HEK293 (cell line): ENCODE measurements at regions not wholly inside any gene's neighbourhood (a gene's known extent, or its start where the extent isn't known, plus 50 kb on each side); places are given as distances from the start of the nearest gene placed in this dataset.

ENCODE experiments used
- CTCF ChIA-PET: fragments of 350-600 bp; formaldehyde crosslinking; extraction: SDS; loops from one replicate; lab custom pipeline; 2021; ENCODE audit warnings: antibody characterized with exemption; lab: Yijun Ruan, JAX
- POLR2A ChIA-PET: fragments of 300-600 bp; formaldehyde crosslinking; extraction: SDS; loops from one replicate; lab custom pipeline; 2020; ENCODE audit warnings: antibody characterized with exemption, inconsistent platforms; lab: Yijun Ruan, JAX
- H3K27ac ChIP-seq: fragments of 200-500 bp; sonication (Bioruptor generic); 2 replicates; pipeline ENCODE4 v1.5.1; 2014; ENCODE audit warnings: low read depth, low read length, control low read depth, inconsistent platforms; ENCODE audit errors: extremely low read depth
- H3K36me3 ChIP-seq, 2 experiments: fragments of 200-500 bp in 1 of 2; sonication (Bioruptor generic) in 1 of 2; 1 replicate in 1 of 2; 2 replicates in 1 of 2; pipeline ENCODE4 v1.5.1; 2014 to 2017; ENCODE audit warnings: inconsistent platforms in 2 of 2, low read length in 2 of 2; ENCODE audit not compliant: control insufficient read depth in 2 of 2, insufficient read depth in 1 of 2
- H3K4me1 ChIP-seq: fragments of 200-500 bp; sonication (Bioruptor generic); 2 replicates; pipeline ENCODE4 v1.5.1; 2014; ENCODE audit warnings: mild to moderate bottlenecking, low read length, inconsistent platforms; ENCODE audit not compliant: control insufficient read depth, insufficient read depth
- H3K4me3 ChIP-seq: 2 replicates; pipeline ENCODE4 v1.5.1; 2011; ENCODE audit warnings: low read depth, mild to moderate bottlenecking, control low read depth, low read length, moderate library complexity
- H3K9me3 ChIP-seq: fragments of 200-500 bp; sonication (Bioruptor generic); 2 replicates; pipeline ENCODE4 v1.5.1; 2014; ENCODE audit warnings: low read depth, low read length, inconsistent platforms; ENCODE audit not compliant: control insufficient read depth, insufficient read depth
- IKZF3 ChIP-seq: fragments of 450-650 bp; IDR thresholded peaks from 2 replicates; pipeline ENCODE4 v1.5.0; 2018; ENCODE audit warnings: missing biosample characterization, mild to moderate bottlenecking, missing genetic modification characterization, moderate library complexity
- MEIS1 ChIP-seq: sonication (generic); formaldehyde crosslinking; IDR thresholded peaks from 2 replicates; pipeline ENCODE4 v1.8.1; 2022; ENCODE audit warnings: missing genetic modification reagents, mild to moderate bottlenecking, borderline replicate concordance
- SP2 ChIP-seq: fragments of 450-650 bp; formaldehyde crosslinking; IDR thresholded peaks from 2 replicates; pipeline ENCODE4 v1.5.1; 2016; ENCODE audit warnings: missing biosample characterization, missing genetic modification characterization
- ZNF140 ChIP-seq: fragments of 450-650 bp; formaldehyde crosslinking; IDR thresholded peaks from 2 replicates; pipeline ENCODE4 v1.5.1; 2016; ENCODE audit warnings: missing biosample characterization, missing genetic modification characterization
- ZNF146 ChIP-seq: fragments of 450-650 bp; formaldehyde crosslinking; IDR thresholded peaks from 2 replicates; pipeline ENCODE4 v1.5.1; 2016; ENCODE audit warnings: missing biosample characterization, missing genetic modification characterization
- ZNF202 ChIP-seq: fragments of 450-650 bp; formaldehyde crosslinking; IDR thresholded peaks from 2 replicates; pipeline ENCODE4 v1.5.1; 2016; ENCODE audit warnings: missing biosample characterization, missing genetic modification characterization, borderline replicate concordance
- ZNF311 ChIP-seq: fragments of 450-650 bp; formaldehyde crosslinking; IDR thresholded peaks from 2 replicates; pipeline ENCODE4 v1.5.1; 2017; ENCODE audit warnings: missing biosample characterization, missing genetic modification characterization, borderline replicate concordance
- ZNF600 ChIP-seq: fragments of 450-650 bp; formaldehyde crosslinking; IDR thresholded peaks from 2 replicates; pipeline ENCODE4 v1.5.1; 2016; ENCODE audit warnings: missing biosample characterization, missing genetic modification characterization
- ZNF624 ChIP-seq: fragments of 450-650 bp; formaldehyde crosslinking; IDR thresholded peaks from 2 replicates; pipeline ENCODE4 v1.5.1; 2017; ENCODE audit warnings: missing biosample characterization, missing genetic modification characterization
- TF ChIP-seq, protein P1 (sequence below): fragments of 450-650 bp; formaldehyde crosslinking; IDR thresholded peaks from 2 replicates; pipeline ENCODE4 v1.5.1; 2016; ENCODE audit warnings: missing biosample characterization, missing genetic modification characterization, borderline replicate concordance
- TF ChIP-seq, protein P2 (sequence below): fragments of 450-650 bp; formaldehyde crosslinking; IDR thresholded peaks from 2 replicates; pipeline ENCODE4 v1.5.1; 2016; ENCODE audit warnings: missing biosample characterization, missing genetic modification characterization
- TF ChIP-seq, protein P3 (sequence below): fragments of 450-650 bp; formaldehyde crosslinking; IDR thresholded peaks from 2 replicates; pipeline ENCODE4 v1.5.1; 2016; ENCODE audit warnings: missing biosample characterization, missing genetic modification characterization
- TF ChIP-seq, protein P4 (sequence below): fragments of 450-650 bp; formaldehyde crosslinking; IDR thresholded peaks from 2 replicates; pipeline ENCODE4 v1.5.1; 2016; ENCODE audit warnings: missing biosample characterization, missing genetic modification characterization
- TF ChIP-seq, protein P5 (sequence below): fragments of 450-650 bp; formaldehyde crosslinking; conservative IDR thresholded peaks from 2 replicates; pipeline ENCODE4 v1.5.1; 2016; ENCODE audit warnings: low read depth, missing biosample characterization, missing genetic modification characterization
- TF ChIP-seq, protein P6 (sequence below): fragments of 450-650 bp; IDR thresholded peaks from 2 replicates; pipeline ENCODE4 v1.5.1; 2018; ENCODE audit warnings: missing biosample characterization, mild to moderate bottlenecking, missing genetic modification characterization
- TF ChIP-seq, protein P7 (sequence below): fragments of 450-650 bp; formaldehyde crosslinking; IDR thresholded peaks from 2 replicates; pipeline ENCODE4 v1.5.1; 2016; ENCODE audit warnings: missing biosample characterization, missing genetic modification characterization

DNA sequence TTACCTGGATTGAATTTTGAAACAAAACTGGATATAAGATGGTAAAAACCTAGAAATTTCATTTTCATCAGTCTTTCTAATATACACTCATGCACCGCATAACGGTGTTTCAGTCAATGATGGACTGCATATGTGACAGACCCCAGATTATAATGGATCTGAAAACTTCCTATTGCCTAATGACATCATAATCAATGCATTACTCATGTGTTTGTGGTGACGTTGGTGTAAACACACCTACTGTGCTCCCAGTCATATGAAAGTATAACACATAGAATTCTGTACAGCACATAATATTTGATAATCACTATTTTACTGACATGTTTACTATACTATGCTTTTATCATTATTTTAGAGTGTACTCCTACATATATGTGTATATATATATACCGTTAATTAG is 119.9 kb upstream of the AGA start:
- ChIA-PET CTCF (no interaction called here), POLR2A (no interaction called here)
- no peaks in the 10 kb centered on the region for H3K36me3 ChIP-seq
- no peak overlapping the region for H3K4me3 ChIP-seq
- H3K27ac ChIP-seq: no peak overlapping the region
- TF ChIP-seq, protein P1, sequence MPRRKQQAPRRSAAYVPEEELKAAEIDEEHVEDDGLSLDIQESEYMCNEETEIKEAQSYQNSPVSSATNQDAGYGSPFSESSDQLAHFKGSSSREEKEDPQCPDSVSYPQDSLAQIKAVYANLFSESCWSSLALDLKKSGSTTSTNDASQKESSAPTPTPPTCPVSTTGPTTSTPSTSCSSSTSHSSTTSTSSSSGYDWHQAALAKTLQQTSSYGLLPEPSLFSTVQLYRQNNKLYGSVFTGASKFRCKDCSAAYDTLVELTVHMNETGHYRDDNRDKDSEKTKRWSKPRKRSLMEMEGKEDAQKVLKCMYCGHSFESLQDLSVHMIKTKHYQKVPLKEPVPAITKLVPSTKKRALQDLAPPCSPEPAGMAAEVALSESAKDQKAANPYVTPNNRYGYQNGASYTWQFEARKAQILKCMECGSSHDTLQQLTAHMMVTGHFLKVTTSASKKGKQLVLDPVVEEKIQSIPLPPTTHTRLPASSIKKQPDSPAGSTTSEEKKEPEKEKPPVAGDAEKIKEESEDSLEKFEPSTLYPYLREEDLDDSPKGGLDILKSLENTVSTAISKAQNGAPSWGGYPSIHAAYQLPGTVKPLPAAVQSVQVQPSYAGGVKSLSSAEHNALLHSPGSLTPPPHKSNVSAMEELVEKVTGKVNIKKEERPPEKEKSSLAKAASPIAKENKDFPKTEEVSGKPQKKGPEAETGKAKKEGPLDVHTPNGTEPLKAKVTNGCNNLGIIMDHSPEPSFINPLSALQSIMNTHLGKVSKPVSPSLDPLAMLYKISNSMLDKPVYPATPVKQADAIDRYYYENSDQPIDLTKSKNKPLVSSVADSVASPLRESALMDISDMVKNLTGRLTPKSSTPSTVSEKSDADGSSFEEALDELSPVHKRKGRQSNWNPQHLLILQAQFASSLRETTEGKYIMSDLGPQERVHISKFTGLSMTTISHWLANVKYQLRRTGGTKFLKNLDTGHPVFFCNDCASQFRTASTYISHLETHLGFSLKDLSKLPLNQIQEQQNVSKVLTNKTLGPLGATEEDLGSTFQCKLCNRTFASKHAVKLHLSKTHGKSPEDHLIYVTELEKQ (tag by site-specific recombination): no peak
- TF ChIP-seq, protein P2, sequence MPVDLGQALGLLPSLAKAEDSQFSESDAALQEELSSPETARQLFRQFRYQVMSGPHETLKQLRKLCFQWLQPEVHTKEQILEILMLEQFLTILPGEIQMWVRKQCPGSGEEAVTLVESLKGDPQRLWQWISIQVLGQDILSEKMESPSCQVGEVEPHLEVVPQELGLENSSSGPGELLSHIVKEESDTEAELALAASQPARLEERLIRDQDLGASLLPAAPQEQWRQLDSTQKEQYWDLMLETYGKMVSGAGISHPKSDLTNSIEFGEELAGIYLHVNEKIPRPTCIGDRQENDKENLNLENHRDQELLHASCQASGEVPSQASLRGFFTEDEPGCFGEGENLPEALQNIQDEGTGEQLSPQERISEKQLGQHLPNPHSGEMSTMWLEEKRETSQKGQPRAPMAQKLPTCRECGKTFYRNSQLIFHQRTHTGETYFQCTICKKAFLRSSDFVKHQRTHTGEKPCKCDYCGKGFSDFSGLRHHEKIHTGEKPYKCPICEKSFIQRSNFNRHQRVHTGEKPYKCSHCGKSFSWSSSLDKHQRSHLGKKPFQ: no peak
- TF ChIP-seq MEIS1 (CRISPR knock-in tag) (no peak), ZNF202 (tag by site-specific recombination) (no peak), IKZF3 (tag by site-specific recombination) (no peak), SP2 (tag by site-specific recombination) (no peak), ZNF140 (tag by site-specific recombination) (no peak), ZNF624 (no peak), ZNF146 (no peak), ZNF600 (tag by site-specific recombination) (no peak), ZNF311 (tag by site-specific recombination) (no peak)
- TF ChIP-seq, protein P3, sequence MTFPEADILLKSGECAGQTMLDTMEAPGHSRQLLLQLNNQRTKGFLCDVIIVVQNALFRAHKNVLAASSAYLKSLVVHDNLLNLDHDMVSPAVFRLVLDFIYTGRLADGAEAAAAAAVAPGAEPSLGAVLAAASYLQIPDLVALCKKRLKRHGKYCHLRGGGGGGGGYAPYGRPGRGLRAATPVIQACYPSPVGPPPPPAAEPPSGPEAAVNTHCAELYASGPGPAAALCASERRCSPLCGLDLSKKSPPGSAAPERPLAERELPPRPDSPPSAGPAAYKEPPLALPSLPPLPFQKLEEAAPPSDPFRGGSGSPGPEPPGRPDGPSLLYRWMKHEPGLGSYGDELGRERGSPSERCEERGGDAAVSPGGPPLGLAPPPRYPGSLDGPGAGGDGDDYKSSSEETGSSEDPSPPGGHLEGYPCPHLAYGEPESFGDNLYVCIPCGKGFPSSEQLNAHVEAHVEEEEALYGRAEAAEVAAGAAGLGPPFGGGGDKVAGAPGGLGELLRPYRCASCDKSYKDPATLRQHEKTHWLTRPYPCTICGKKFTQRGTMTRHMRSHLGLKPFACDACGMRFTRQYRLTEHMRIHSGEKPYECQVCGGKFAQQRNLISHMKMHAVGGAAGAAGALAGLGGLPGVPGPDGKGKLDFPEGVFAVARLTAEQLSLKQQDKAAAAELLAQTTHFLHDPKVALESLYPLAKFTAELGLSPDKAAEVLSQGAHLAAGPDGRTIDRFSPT (tag by site-specific recombination): no peak
- TF ChIP-seq, protein P4, sequence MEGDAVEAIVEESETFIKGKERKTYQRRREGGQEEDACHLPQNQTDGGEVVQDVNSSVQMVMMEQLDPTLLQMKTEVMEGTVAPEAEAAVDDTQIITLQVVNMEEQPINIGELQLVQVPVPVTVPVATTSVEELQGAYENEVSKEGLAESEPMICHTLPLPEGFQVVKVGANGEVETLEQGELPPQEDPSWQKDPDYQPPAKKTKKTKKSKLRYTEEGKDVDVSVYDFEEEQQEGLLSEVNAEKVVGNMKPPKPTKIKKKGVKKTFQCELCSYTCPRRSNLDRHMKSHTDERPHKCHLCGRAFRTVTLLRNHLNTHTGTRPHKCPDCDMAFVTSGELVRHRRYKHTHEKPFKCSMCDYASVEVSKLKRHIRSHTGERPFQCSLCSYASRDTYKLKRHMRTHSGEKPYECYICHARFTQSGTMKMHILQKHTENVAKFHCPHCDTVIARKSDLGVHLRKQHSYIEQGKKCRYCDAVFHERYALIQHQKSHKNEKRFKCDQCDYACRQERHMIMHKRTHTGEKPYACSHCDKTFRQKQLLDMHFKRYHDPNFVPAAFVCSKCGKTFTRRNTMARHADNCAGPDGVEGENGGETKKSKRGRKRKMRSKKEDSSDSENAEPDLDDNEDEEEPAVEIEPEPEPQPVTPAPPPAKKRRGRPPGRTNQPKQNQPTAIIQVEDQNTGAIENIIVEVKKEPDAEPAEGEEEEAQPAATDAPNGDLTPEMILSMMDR: no peak
- no peaks in the 10 kb centered on the region for H3K4me1 ChIP-seq
- H3K9me3 ChIP-seq: no peaks in the 10 kb centered on the region

DNA sequence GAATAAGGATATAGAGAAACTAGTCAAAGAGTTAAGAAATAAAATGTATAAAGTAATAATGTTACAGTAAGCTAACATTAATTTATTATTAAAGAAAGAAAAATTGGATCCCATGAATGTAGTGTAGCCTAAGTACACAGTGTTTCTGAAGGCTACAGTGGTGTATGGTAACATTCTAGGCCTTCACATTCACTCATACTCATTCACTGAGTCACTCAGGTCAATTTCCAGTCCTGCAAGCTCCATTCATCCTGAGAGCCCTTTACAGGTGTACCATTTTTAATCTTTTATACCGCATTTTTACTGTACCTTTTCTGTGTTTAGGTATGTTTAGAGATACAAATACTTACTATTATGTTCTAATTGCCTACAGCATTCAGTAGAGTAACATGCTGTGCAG is 120.6 kb upstream of the AGA start:
- no peaks in the 10 kb centered on the region for H3K4me1 ChIP-seq
- no peaks in the 10 kb centered on the region for H3K9me3 ChIP-seq
- H3K36me3 ChIP-seq: no peaks in the 10 kb centered on the region
- CTCF ChIA-PET: no interaction called here
- no peak overlapping the region for H3K4me3 ChIP-seq
- H3K27ac ChIP-seq: no peak overlapping the region
- POLR2A ChIA-PET: no interaction called here
- TF ChIP-seq, protein P5, sequence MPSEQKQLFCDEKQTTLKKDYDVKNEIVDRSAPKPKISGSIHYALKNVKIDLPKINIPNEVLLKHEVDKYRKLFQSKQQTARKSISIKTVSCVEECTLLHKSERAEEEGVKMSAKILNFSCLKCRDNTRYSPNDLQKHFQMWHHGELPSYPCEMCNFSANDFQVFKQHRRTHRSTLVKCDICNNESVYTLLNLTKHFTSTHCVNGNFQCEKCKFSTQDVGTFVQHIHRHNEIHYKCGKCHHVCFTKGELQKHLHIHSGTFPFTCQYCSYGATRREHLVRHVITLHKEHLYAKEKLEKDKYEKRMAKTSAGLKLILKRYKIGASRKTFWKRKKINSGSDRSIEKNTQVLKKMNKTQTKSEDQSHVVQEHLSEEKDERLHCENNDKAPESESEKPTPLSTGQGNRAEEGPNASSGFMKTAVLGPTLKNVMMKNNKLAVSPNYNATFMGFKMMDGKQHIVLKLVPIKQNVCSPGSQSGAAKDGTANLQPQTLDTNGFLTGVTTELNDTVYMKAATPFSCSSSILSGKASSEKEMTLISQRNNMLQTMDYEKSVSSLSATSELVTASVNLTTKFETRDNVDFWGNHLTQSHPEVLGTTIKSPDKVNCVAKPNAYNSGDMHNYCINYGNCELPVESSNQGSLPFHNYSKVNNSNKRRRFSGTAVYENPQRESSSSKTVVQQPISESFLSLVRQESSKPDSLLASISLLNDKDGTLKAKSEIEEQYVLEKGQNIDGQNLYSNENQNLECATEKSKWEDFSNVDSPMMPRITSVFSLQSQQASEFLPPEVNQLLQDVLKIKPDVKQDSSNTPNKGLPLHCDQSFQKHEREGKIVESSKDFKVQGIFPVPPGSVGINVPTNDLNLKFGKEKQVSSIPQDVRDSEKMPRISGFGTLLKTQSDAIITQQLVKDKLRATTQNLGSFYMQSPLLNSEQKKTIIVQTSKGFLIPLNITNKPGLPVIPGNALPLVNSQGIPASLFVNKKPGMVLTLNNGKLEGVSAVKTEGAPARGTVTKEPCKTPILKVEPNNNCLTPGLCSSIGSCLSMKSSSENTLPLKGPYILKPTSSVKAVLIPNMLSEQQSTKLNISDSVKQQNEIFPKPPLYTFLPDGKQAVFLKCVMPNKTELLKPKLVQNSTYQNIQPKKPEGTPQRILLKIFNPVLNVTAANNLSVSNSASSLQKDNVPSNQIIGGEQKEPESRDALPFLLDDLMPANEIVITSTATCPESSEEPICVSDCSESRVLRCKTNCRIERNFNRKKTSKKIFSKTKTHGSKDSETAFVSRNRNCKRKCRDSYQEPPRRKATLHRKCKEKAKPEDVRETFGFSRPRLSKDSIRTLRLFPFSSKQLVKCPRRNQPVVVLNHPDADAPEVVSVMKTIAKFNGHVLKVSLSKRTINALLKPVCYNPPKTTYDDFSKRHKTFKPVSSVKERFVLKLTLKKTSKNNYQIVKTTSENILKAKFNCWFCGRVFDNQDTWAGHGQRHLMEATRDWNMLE (tag by site-specific recombination): no peak
- TF ChIP-seq, protein P6, sequence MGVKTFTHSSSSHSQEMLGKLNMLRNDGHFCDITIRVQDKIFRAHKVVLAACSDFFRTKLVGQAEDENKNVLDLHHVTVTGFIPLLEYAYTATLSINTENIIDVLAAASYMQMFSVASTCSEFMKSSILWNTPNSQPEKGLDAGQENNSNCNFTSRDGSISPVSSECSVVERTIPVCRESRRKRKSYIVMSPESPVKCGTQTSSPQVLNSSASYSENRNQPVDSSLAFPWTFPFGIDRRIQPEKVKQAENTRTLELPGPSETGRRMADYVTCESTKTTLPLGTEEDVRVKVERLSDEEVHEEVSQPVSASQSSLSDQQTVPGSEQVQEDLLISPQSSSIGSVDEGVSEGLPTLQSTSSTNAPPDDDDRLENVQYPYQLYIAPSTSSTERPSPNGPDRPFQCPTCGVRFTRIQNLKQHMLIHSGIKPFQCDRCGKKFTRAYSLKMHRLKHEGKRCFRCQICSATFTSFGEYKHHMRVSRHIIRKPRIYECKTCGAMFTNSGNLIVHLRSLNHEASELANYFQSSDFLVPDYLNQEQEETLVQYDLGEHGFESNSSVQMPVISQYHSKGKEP (tag by site-specific recombination): no peak
- TF ChIP-seq, protein P7, sequence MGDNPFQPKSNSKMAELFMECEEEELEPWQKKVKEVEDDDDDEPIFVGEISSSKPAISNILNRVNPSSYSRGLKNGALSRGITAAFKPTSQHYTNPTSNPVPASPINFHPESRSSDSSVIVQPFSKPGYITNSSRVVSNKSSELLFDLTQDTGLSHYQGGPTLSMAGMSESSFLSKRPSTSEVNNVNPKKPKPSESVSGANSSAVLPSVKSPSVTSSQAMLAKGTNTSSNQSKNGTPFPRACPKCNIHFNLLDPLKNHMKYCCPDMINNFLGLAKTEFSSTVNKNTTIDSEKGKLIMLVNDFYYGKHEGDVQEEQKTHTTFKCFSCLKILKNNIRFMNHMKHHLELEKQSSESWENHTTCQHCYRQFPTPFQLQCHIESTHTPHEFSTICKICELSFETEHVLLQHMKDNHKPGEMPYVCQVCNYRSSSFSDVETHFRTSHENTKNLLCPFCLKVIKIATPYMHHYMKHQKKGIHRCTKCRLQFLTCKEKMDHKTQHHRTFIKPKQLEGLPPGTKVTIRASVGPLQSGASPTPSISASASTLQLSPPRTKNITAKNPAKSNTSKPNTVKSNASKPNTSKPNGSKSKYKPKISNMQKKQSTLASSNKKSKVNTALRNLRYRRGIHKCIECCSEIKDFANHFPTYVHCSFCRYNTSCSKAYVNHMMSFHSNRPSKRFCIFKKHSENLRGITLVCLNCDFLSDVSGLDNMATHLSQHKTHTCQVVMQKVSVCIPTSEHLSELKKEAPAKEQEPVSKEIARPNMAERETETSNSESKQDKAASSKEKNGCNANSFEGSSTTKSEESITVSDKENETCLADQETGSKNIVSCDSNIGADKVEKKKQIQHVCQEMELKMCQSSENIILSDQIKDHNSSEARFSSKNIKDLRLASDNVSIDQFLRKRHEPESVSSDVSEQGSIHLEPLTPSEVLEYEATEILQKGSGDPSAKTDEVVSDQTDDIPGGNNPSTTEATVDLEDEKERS (tag by site-specific recombination): no peak
